ENCODE measurements at regions not wholly inside any gene's neighbourhood (a gene's known extent, or its start where the extent isn't known, plus 50 kb on each side); places are given as distances from the start of the nearest gene placed in this dataset.

GRCh38 chr7:106480161-106480579 is 180.8 kb downstream of the CCDC71L start:
- DNase-seq: no peak

GRCh38 chr7:106476751-106477150 is 184.2 kb downstream of the CCDC71L start:
- DNase-seq: no peak

- no peak for DNase-seq
Observed at GRCh38 chr7:106472741-106473140, 188.0 kb upstream of the NAMPT start.

- DNase-seq: no peak
Observed at GRCh38 chr7:106471686-106472440, 187.1 kb upstream of the NAMPT start.

- DNase-seq: no peak
Observed at GRCh38 chr7:106471021-106471420, 186.2 kb upstream of the NAMPT start.

GRCh38 chr7:106466867-106467266 is 182.1 kb upstream of the NAMPT start:
- no peak for DNase-seq

GRCh38 chr7:106465704-106466468 is 181.1 kb upstream of the NAMPT start:
- no peak for DNase-seq

- DNase-seq: no peak
Observed at GRCh38 chr7:106464651-106465050, 179.9 kb upstream of the NAMPT start.

- no peak for DNase-seq
Observed at GRCh38 chr7:106463851-106464611, 179.2 kb upstream of the NAMPT start.

GRCh38 chr7:106462914-106463482 is 178.2 kb upstream of the NAMPT start:
- DNase-seq: no peak

GRCh38 chr7:106462365-106462859 is 177.6 kb upstream of the NAMPT start:
- DNase-seq: no peak

GRCh38 chr7:106460792-106461254 is 176.0 kb upstream of the NAMPT start:
- no peak for DNase-seq

- no peak for DNase-seq
Observed at GRCh38 chr7:106459397-106460072, 174.8 kb upstream of the NAMPT start.

- DNase-seq: no peak
Observed at GRCh38 chr7:106457678-106458077, 172.9 kb upstream of the NAMPT start.

GRCh38 chr7:106456329-106456728 is 171.5 kb upstream of the NAMPT start:
- DNase-seq: no peak

- DNase-seq: no peak
Observed at GRCh38 chr7:106452031-106452851, 167.5 kb upstream of the NAMPT start.

GRCh38 chr7:106451171-106451570 is 166.4 kb upstream of the NAMPT start:
- no peak for DNase-seq

GRCh38 chr7:106450716-106451115 is 165.9 kb upstream of the NAMPT start:
- DNase-seq: no peak

GRCh38 chr7:106448992-106449859 is 164.4 kb upstream of the NAMPT start:
- no peak for DNase-seq

- no peak for DNase-seq
Observed at GRCh38 chr7:106448346-106448991, 163.7 kb upstream of the NAMPT start.
